ENCODE measurements at regions not wholly inside any gene's neighbourhood (a gene's known extent, or its start where the extent isn't known, plus 50 kb on each side); places are given as distances from the start of the nearest gene placed in this dataset.

- TF ChIP-seq CTCF (IDR thresholded peaks at IDR 0.05): no peak
- no peak for TF ChIP-seq POLR2A (IDR thresholded peaks at IDR 0.05)
- no peak for TF ChIP-seq POLR2AphosphoS5 (IDR thresholded peaks at IDR 0.05)
Observed at GRCh38 chr13:106377341-106377740, 158.1 kb downstream of the EFNB2 start.

Measured in breast epithelium (tissue), 3 donors.